GF-D8 (cell line): ENCODE measurements at regions not wholly inside any gene's neighbourhood (a gene's known extent, or its start where the extent isn't known, plus 50 kb on each side); places are given as distances from the start of the nearest gene placed in this dataset.

Experiments
- DNase-seq: peaks from one replicate; lab custom pipeline; 2025; lab: John Stamatoyannopoulos, UW

DNA sequence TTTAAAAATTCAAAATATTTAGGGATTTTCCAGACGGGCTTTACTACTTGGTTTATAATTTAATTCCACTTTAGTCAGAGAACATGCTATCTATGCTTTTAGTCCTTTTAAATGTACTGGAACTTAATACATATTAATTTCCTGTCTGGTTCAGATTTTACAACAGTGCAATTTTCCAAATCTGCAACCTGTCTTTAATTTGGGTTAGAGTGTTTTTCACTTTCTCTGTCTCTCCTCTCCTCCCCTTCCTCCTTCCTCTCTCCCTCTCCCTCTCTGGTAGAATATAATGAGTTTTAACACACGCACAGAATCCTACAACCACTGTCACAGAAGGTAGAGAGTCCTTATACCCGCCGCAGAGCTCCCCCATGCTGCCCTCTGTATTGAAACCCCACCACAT, 950.7 kb downstream of the BRD1 start:
- no peak for DNase-seq

DNA sequence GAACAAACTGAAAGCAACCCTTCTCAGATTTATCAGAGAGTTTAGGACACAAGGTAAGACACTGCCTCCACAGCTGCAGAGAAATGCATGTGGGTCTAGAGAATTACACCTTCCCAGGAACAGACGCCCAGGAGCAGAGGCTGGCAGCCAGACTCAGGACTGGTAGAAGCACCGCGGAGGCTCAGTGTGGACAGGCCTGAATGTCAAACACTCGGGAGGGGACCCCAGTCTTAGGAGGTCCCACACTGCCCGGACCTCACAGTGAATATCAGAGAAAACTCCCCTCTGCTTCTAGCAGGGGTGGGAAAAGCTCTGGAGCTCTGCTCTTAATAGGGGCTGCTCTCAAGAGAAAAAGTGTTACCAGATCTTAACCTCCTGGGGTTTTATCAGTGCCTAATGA, 952.7 kb downstream of the BRD1 start:
- DNase-seq: no peak

GRCh38 chr22:48873191-48873520, 954.5 kb downstream of the BRD1 start:
- DNase-seq: no peak

GRCh38 chr22:48872271-48873190, 955.1 kb downstream of the BRD1 start:
- DNase-seq: no peak

- DNase-seq: no peak
Measured at GRCh38 chr22:48871176-48871840, 956.4 kb downstream of the BRD1 start.

- DNase-seq: no peak
Measured at GRCh38 chr22:48870436-48870835, 957.2 kb downstream of the BRD1 start.

- no peak for DNase-seq
Measured at GRCh38 chr22:48869788-48870187, 957.9 kb downstream of the BRD1 start.

DNA sequence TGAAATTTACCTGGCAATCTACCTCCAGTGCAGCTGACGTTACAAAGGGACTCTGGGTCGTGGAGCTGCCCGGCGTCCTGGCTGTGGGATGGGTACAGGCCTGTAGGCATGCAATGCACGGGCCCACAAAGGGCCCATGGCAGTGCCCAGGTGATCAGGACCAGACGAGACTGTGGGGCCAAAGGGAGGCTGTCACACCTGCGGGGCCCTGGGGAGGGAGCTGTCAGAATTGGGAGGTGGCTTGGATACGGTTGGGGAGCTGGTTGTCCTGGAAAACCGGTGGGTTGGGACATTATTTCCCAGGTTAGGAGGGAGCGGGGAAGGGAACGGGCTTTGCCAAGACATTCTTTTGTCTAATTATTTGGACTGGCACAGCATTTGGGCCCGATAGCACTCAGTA, 958.5 kb downstream of the BRD1 start:
- DNase-seq: no peak

DNA sequence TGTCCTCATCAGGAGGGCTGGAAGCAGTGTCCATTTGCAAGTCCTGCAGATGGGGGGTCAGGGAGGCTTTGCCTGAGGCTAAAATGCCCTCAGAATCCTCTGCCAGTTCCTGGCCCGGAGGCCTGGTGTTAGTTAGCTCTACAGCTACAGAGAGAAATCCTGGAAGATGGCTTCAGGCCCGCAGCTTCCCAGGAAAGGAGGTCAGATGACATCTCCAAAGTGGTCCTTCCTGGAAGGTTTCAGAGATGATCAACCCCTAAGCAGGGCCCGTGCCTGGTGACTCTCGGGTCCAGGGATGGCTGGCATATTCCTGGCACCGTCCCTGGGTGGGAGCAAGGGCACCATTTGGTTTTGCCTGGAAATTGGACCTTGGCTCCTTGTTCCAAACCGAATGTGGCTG, 959.1 kb downstream of the BRD1 start:
- no peak for DNase-seq

DNA sequence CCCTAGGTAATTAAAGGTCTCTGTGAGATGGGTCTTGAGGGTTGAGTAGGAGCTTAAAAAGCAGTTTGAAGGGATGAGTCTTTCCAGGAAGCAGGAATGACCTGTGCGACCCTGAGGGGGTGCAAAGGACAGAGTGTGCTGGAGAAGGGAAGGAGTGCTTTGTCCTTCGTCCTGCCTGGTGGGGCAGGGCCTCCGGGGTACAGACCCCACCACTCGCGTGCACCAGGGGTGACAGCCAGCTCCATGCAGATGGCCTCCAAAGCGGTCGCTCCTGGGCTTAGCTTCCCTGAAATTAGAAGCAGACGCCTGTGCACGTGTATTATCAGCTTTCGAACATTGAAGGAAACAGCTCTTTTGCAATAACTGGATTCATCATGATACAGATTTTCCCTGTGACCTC, 959.8 kb downstream of the BRD1 start:
- DNase-seq: no peak

DNA sequence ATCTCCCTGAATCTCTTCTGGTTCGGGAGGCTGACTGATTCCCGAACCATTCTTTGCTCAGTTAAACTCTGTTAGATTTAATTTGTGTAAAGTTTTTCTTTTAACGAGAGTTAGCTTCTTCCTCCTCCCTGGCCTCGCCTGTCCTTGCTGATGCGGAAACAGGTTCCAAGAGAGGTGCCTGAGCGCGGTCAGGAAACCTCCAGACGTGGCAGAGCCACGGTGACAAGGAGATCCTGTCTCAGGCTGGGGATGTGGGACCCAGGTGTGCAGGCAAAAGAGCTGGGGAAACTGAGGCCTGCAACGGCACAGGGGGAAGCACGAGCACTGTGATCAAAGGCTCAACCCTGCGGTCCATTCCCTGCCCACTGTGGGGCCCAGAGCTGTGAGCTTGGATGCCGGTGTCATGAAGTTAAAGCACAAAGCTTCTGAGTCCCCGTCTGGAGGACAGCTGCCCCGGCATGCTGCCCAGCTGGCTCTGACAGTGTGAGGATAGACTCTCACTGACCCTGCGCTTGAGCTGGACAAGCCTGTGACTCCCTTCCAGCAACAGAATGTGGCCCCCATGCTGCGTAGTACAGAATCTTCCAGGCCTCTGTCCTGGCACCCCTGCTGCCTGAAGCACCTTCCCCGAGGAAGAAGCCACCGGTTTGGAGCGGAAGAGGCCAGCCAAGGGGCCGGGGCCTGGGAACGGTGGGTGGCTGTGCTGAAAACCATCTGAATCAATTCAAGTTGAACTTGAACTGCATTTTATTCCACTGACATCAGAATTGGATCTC, 960.6 kb downstream of the BRD1 start:
- no peak for DNase-seq

GRCh38 chr22:48864748-48865147, 962.9 kb downstream of the BRD1 start:
- DNase-seq: no peak

DNA sequence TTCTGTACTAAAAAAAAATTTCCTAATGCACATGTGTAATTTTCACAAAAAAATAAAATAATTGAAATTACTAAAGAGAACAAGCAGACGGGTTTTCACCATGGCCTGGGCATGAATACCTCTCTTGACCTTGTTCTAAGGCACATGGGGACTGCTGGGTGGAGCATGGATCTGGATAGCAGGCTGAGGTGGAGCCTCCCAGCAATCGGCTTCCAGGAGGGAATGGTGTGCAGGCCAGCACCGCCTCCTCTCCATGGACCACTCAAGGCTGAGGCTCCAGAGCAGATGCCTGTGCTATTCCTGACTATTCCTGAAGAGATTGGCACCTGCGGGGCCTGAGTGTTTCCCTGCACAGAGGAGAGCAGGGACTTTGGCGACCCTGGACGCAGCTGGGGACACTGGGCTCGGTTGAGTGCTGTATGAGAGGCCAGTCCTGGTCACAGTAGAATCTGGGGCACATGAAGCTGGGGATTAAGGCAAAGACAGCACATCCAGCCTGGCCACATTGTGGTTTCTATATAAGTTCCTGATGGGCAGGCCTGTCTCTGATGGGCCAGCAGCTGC, 963.6 kb downstream of the BRD1 start:
- no peak for DNase-seq

DNA sequence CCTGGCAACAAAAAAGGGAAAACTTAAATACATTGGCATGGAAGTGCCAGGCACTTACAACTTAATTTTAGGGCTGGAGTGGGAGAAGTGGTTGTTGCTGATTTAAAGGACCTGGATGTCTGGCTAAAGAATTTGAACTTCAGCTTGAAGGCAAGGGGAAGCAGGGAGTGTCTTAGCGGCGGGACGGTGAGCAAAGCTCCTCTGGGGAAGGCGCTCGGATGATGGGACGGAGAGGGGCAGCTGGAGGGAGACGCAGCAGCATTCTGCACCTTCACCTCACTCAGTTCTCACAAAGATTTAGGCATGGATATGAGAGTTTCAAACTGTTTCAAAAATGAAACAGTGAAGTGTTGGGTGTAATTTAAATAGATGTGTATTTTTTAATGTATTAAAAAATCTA, 967.1 kb downstream of the BRD1 start:
- no peak for DNase-seq

DNA sequence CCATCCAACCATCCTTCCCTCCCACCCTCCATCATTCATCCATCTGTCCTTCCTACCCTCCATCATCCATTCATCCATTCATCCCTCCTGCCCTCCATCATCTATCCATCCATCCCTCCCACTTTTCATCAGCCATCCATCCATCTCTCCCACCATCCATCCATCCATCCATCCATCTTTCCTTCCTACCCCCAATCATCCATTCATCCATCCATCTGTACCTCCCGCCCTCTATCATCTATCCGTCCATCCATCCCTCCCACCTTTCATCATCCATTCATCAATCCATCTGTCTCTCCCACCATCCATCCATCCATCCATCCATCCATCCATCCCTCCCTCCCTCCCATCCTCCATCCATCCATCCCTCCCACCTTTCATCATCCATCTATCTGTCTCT, 968.8 kb downstream of the BRD1 start:
- no peak for DNase-seq

GRCh38 chr22:48858121-48858520, 969.6 kb downstream of the BRD1 start:
- no peak for DNase-seq

DNA sequence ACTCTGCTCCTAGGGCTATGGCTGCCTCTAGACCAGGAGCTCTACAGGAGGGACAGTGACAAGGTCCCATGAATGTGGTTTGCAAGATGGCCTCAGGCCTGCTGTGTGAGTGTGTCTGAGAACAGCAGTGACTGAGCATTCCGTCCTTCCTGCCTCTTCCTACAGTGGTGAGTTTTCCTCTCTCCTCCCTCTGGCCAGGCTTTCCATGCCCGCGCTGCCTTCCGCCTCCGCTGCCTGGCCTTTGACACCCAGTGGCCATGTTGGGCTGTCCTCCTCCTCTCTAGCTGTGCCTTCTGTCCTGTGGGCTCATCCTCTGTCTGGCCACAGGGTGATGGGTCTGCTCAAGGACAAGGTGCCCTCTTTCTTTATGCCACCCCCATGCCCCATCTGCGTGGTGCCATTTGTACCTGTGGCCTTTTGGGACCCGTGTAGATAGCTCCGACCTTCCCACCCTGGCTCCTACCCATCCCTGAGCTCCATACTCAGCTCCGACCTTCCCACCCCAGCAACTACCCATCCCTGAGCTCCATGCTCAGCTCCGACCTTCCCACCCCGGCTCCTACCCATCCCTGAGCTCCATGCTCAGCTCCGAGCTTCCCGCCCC, 970.4 kb downstream of the BRD1 start:
- no peak for DNase-seq

- no peak for DNase-seq
Measured at GRCh38 chr22:48856308-48856615, 971.4 kb downstream of the BRD1 start.

GRCh38 chr22:48855593-48856307, 971.9 kb downstream of the BRD1 start:
- DNase-seq: no peak

DNA sequence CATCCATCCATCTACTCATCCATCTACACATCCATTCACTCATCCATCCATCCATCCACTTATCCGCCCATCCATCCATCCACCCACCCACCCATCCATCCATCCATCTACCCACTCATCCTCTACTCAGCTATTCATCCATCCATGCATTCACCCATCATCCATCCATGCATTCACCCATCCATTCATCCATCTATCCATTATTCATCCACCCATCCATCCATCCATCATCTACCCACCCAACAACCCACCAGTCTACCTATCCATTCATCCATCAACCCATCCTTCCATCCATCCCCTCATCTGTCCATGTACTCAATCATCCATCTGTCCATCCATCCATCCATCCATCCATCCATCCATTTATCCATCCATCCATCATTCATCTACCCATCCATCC, 972.7 kb downstream of the BRD1 start:
- DNase-seq: no peak

DNA sequence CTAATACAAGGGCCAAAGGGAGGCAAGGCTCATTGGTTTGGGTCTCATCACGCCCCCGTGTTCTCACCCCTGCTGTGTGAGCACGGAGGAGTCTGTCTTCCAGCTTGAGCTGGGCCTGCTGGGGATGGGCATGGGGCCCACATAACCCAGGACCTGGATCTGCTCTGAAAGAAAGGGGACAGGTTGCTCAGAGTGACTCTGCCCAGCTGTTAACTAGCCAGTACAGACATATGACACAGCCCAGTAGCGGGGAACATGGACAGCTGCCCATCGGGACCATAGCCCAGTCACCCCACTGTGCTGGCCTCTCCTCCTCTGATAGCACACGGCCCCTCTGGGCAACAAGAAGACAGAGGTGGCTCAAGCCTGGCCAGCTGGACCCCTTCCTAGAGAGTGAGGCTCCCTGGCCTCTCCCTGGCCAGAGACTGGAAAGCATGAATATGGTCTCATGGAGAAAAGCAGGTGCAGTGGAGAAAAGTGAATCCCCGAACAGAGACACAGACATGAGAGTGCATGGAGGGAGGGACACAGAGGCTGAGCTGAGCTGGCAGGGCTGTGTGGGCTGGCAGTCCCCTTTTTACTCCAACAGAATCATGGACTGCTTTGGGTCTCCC, 973.9 kb downstream of the BRD1 start:
- DNase-seq: no peak
